GM20000 (cell line): ENCODE measurements at regions not wholly inside any gene's neighbourhood (a gene's known extent, or its start where the extent isn't known, plus 50 kb on each side); places are given as distances from the start of the nearest gene placed in this dataset.
"Not testable (repeated sequence)": the region's sequence is repeated elsewhere in the genome, so short reads cannot be mapped to it uniquely, and the experiment has no call there.

Experiments
- DNase-seq: peaks from one replicate; pipeline ENCODE4 v3.0.0; 2012; ENCODE audit warnings: low spot score
- TF ChIP-seq, protein P1 (sequence below): IDR thresholded peaks from 2 replicates; pipeline ENCODE4 v1.5.1; 2012; ENCODE audit warnings: mild to moderate bottlenecking, control low read depth; ENCODE audit errors: extremely low read depth, missing control alignments

DNA sequence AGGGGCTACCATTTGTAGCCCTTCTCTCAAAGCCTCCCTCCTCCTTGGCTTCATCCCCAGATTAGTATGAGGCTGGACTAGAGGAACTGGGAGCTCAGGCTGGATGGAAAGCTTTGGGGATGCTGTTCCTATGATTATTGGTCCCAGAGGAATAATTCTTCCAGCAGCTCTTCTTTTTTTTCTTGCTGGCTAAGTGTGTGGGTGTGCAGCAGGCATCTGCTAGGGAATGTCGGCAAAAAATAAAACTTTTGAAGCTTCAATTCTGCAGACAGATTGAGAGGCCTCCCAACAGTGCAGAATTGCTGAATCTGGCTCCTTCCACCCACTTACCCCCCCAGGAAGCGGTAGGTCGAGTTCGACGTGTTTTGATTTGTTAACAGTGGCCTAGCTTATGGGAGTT, 138.5 kb upstream of the ANKRD28 start:
- no peak for DNase-seq
- TF ChIP-seq, protein P1, sequence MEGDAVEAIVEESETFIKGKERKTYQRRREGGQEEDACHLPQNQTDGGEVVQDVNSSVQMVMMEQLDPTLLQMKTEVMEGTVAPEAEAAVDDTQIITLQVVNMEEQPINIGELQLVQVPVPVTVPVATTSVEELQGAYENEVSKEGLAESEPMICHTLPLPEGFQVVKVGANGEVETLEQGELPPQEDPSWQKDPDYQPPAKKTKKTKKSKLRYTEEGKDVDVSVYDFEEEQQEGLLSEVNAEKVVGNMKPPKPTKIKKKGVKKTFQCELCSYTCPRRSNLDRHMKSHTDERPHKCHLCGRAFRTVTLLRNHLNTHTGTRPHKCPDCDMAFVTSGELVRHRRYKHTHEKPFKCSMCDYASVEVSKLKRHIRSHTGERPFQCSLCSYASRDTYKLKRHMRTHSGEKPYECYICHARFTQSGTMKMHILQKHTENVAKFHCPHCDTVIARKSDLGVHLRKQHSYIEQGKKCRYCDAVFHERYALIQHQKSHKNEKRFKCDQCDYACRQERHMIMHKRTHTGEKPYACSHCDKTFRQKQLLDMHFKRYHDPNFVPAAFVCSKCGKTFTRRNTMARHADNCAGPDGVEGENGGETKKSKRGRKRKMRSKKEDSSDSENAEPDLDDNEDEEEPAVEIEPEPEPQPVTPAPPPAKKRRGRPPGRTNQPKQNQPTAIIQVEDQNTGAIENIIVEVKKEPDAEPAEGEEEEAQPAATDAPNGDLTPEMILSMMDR = no peak

DNA sequence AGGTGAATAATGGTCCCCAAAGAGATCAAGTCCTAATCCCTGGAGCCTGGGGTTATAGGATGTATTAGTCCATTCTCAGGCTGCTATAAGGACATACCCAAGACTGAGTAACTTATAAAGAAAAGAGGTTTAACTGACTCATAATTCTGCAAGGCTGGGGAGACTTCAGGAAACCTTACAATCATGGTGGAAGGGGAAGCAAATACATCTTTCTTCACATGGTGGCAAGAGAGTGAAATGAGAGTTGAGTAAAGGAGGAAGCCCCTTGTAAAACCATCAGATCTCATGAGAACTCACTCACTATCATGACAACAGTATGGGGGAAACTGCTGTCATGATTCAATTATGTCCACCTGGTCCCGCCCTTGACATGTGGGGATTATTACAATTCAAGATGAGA, 142.9 kb upstream of the ANKRD28 start:
- TF ChIP-seq, protein P1 = no peak
- no peak for DNase-seq

DNA sequence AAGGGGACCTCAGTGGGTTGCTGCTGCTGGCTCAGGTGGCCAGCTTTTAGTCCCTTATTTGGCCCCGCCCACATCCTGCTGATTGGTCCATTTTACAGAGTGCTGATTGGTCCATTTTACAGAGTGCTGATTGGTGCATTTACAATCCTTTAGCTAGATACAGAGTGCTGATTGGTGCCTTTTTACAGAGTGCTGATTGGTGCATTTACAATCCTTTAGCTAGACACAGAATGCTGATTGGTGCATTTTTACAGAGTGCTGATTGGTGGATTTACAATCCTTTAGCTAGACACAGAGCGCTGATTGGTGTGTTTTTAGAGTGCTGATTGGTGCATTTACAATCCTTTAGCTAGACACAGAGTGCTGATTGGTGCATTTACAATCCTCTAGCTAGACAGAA, 143.7 kb upstream of the ANKRD28 start:
- DNase-seq = not testable (repeated sequence)

DNA sequence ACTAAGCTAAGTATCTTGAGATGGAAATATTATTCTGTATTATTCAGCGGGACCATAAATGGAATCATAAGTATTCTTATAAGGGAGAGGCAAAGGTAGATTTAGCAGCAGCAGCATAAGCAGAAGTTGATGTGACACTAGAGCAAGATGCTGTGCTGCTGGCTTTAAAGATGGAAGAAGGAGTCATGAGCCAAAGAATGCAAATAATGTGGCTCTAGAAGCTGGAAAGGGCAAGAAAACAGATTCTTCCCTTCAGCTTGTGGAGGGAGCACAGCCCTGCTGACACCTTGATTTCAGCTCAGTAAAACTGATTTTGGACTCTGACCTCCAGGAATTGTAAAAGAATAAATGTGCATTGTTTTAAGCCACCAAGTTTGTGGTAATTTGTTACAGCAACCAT, 144.2 kb upstream of the ANKRD28 start:
- DNase-seq = no peak
- TF ChIP-seq, protein P1 = no peak

DNA sequence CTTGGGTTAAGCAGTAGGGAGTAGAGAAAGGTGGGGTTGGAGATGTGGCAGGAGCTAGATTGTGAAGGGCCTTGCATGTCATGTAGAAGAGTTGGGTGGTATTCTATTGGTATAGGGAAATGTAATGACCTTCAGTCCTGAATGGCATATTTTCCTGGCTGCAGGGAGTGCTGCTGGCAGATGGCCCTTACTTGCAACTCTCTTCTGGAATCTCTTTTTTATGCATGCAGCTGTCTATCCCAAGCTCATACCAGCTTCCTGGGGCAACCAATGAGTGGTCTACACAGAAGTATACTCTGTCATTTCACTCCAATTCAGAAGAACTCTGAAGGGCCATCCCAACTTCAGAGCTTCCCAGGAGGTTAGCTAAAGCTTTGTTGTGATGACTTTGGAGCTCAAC, 144.7 kb upstream of the ANKRD28 start:
- TF ChIP-seq, protein P1 = no peak
- DNase-seq = no peak

DNA sequence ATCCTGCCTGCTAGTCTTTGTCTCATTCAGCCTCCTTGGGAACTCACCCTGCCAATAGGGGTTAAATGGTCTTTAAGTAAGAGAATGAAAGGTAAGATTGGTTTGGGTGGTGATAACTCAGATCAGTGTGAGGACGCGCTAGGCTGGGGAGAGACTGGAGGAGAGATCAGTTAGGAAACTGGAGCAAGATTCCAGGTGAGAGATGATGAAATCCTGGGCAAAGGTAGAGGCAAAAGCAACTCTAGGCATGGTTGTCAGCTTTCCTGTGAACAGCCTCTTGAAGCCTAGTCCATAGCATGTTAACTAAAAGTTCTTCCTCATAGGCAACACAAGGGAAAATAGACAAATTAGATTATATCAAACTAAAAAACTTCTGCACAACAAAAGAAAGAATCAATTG, 145.2 kb upstream of the ANKRD28 start:
- DNase-seq = no peak
- TF ChIP-seq, protein P1 = no peak

DNA sequence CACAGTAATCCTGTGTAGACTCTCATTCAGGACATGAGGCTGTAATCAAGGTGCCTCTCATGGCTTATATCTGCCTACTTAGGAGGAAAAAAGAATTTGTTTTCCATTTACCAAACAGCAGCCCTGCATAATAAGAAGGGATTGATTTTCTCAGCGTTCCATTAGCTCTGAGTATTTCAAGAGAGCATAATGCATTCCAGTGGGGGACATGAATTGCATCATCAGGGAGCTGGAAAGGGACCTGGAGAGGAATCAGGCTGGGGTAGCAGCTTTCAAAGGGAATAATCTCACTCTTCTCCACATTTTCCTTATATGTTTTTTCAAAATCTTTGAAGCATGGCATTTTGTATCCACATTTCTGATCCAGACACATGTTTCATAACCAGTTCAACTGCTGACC, 150.6 kb upstream of the ANKRD28 start:
- TF ChIP-seq, protein P1 = no peak

DNA sequence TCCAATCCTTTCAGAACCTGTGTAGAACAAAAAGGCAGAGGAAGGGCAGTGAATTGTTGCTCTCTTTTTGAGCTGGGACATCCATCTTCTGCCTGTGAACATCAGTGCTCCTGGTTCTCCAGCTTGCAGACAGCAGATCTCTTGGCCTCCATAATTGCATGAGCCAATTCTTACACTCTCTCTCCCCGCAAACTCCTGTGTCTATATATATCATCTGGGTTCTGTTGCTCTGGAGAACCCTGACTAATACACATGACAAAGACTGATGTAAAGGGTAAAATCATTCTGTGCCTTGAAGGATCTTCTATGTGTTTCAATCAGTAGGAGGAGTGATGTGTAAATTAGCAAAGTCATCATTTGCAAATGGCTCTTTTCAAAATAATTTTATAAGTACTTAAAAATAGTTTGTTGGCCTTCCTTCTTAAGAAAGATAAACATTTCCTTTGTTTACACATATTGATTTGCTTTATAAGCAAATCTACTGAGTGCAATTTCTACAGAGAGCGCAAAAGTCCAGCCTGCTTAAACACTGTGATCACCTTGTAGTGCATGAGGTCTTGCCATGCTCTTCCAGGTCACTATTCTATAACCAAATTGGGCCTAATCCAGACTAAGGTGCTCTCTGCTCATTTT, 154.9 kb upstream of the ANKRD28 start:
- TF ChIP-seq, protein P1 = no peak
- no peak for DNase-seq

More for the DNA sequence above, 150.6 kb upstream of the ANKRD28 start:
- DNase-seq = no peak
